HG02970 (cell line): ENCODE measurements at regions not wholly inside any gene's neighbourhood (a gene's known extent, or its start where the extent isn't known, plus 50 kb on each side); places are given as distances from the start of the nearest gene placed in this dataset.

Source experiments
- ATAC-seq: cut with Tn5 transposase; IDR thresholded peaks from one replicate; pipeline ENCODE4 v1.9.1; 2021; ENCODE audit warnings: mild to moderate bottlenecking, moderate library complexity, moderate number of reproducible peaks; ENCODE audit not compliant: unreplicated experiment, low FRiP score

DNA sequence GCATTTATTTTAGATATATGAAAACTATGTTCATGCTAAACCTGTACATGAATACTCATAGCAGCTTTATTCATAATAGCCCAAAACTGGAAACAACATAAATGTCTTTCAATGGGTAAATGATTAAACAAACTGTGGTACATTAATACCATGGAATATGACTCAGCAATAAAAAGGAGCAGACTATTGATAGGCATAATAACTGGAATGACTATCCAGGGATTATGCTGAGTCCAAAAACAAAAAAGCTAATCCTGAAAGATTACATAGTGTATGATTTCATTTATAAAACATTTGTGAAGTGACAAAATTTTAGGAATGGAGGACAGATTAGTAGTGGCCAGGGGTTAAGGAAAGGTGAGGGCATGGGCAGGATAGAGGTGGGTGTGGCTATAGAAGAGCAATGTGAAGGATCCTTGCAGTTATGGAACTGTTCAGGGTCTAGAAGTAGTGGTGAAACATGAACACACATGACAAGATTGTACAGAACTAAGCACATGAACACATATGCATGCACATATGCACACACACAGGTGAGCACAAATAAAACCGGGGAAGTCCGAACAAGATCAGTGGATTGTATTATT is 61.1 kb upstream of the CDKN3 start:
- no peak for ATAC-seq

DNA sequence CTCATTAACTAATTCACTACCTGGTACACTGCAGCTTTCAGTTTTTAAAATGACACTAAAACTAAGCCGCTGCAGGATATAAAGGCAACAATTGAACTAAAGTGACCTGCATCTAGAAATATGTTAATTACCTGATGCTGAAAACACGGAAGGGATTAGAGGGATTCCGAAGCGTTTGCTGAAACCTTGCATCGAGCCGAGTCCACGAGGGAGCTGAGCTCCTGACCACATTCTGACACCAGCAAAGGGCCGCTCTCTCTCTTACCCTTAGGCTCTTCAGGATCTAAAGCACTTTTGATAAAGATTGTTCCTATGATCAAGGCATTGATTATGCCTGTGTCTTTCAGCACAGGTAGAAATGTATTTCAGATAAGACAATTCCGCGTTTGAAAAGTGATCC is 59.5 kb upstream of the CDKN3 start:
- ATAC-seq: no peak

DNA sequence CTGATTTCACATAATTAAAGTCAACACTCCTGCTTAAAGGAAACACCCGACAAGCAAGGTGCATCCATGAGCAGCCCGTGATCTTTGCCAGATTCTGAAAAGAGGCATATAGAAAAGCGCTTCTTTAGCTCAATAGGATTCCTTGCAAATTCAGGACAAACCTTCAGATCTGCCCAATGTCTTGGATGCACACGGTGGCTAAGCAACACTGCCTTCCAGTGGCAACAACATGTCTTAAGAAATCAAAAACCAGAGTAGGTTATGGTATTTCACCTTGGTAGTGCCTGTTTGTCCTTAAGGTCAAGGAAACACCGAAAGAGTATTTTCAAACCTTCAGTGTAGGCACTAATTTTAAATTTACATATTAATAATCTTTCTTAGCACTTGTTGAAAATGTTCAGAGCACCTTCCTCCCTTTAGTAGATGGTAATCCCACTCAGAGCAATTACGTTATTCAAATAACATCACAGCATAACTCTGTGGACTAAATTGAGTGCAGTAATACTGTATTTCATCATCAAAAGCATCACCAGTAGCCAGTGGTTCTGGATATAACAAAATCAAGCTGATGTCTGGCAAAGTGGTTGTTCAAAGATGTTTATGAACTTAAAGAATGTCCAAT is 58.0 kb upstream of the CDKN3 start:
- no peak for ATAC-seq

DNA sequence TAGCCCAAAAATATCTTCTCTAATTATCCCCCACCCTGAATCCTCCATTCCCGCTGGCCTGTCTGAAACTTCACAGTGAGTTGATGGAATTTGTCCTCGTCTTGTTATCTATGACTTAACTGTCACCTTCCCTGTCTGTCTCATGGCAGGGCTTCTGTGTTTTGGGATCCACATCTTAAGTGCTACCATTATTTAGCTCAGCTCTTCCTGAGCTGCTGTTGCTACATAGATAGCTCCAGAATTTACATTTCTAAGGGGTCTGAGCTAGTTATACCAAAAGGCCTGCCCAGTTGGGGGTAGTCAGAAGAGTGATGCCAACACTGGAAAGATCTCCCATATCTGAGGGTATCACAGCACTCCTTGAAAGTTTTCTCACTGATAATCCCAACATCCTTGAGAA is 57.0 kb upstream of the CDKN3 start:
- ATAC-seq: no peak

DNA sequence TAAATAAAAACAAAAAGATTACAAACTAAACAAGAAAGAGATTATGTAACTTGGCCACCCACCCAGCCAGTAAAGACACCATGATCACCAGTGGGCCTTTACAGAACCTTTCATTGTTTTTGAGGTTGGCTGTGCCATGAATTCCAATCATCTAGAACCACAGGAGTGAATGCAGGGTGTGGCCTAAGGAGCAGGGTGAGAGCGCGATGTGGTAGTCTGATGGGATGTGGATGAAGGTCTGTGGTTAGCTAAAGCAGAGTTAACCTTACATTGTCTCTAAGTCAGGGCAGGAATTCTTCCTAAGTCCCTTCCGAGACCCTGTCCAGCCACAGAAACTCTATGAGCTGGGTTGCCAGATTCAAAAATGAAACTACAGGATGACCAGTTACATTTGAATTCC is 54.0 kb upstream of the CDKN3 start:
- no peak for ATAC-seq

DNA sequence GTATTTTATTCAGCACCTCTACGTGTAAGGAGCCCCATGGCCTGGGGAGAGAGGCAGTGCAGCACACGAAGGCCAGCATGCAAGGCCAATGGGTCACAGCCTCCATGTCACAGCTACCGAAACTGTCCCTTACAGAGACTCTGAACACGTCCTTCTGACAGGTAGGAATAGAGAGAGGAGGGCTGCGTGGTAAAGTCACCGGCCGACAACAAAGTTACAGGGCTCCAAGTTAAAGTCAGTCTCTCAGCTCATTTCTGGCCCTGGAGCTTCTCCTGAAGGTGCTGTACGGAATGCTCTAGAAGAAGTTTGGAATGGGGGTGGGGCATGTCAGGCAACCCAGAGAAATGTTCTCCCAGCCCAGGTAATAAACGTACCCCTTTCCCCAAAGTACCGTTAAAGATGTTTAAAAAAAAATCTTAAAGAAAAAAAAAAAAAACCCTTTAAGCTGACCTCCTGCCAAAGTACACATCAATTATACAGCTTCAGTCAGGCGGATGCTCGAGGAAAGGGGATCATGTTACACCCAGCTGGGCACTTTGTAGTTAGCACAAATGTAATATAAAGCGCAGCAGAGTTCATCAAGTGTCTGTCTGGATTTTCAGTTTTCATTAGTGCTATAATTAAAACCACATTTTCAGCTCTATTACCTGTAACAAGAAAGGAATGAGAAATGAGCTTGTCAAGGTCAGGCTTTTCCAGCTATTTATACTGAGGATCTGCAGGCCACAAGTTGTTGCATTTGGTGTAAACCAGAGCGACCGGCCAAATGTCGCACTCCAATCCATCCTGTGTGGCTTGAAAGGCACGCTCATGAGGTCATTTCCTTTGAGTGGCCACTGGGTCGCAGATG is 53.3 kb upstream of the CDKN3 start:
- no peak for ATAC-seq

DNA sequence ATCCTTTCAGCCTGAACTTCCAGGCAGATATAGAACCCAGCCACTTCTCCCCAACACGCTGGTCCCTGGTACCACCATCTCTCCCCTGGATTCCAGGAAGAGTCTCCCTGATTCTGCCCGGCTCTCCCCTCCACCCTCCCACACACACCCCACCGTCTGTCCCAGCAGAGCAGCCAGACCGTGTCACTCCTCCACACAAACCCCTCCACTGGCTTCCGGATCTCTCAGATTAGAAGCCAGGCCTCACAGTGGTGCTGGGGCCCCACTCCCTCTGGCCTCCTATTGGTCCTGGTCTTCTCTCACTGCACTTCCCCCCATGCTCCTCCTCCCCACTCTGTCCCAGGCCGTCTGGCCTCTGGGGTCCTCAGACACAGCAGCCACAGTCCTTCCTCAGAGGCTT is 52.4 kb upstream of the CDKN3 start:
- ATAC-seq: no peak

DNA sequence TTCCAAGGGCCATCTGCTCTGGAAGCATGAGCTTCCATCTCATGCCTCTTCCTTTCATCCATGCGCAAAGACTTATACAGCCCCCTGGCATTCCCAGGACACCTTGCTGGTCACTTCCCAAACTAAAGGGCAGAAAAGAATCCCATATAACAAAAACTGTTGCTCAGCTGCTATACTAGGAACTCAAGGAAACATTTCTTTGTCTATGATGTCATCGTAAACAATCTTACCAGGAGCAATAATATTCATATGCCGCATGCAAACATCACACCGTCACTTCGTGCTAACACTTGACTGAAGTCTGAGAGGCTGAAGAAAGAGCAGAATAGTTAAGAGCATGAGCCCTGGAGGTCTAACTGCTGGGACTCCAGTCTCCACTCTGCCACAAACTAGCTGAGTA is 50.5 kb upstream of the CDKN3 start:
- no peak for ATAC-seq
